22Rv1 (cell line): ENCODE measurements at regions not wholly inside any gene's neighbourhood (a gene's known extent, or its start where the extent isn't known, plus 50 kb on each side); places are given as distances from the start of the nearest gene placed in this dataset.

ENCODE experiments used
- CTCF ChIP-seq: fragments of 450-650 bp; IDR thresholded peaks from 2 replicates; pipeline ENCODE4 v1.5.1; 2017; ENCODE audit warnings: mild to moderate bottlenecking
- ZFX ChIP-seq: fragments of 450-650 bp; IDR thresholded peaks from 2 replicates; pipeline ENCODE4 v1.6.1; 2017; ENCODE audit warnings: antibody characterized with exemption, borderline replicate concordance

GRCh38 chr12:16849473-16849872, 243.5 kb upstream of the LMO3 start:
- TF ChIP-seq CTCF (no peak), ZFX (no peak)
